HepG2 (cell line): ENCODE measurements at regions not wholly inside any gene's neighbourhood (a gene's known extent, or its start where the extent isn't known, plus 50 kb on each side); places are given as distances from the start of the nearest gene placed in this dataset.

Experiments used
- BCL6 ChIP-seq: IDR thresholded peaks from 2 replicates; pipeline ENCODE4 v1.6.1; 2016; ENCODE audit warnings: missing genetic modification reagents, missing compliant biosample characterization
- BORCS8-MEF2B ChIP-seq: sonication (generic); formaldehyde crosslinking; IDR thresholded peaks from 2 replicates; pipeline ENCODE4 v1.8.0; 2022; ENCODE audit warnings: mild to moderate bottlenecking, missing genetic modification reagents
- GFI1 ChIP-seq: sonication (generic); formaldehyde crosslinking; IDR thresholded peaks from 2 replicates; pipeline ENCODE4 v1.5.0; 2020; ENCODE audit warnings: missing genetic modification reagents, mild to moderate bottlenecking, borderline replicate concordance
- HNF1B ChIP-seq: sonication (generic); formaldehyde crosslinking; IDR thresholded peaks from 2 replicates; pipeline ENCODE4 v1.5.1; 2020; ENCODE audit warnings: mild to moderate bottlenecking, moderate library complexity, missing genetic modification reagents
- JUNB ChIP-seq: sonication (generic); formaldehyde crosslinking; IDR thresholded peaks from 2 replicates; pipeline ENCODE4 v1.8.0; 2022; ENCODE audit warnings: missing genetic modification reagents, mild to moderate bottlenecking, borderline replicate concordance
- MYC ChIP-seq: sonication (generic); formaldehyde crosslinking; IDR thresholded peaks from 2 replicates; pipeline ENCODE4 v1.9.0; 2021; ENCODE audit warnings: missing genetic modification reagents, borderline replicate concordance
- NONO ChIP-seq, 2 experiments: fragments of 450-650 bp in 1 of 2; sonication (generic) in 1 of 2; formaldehyde crosslinking in 1 of 2; IDR thresholded peaks in 1 of 2; conservative IDR thresholded peaks in 1 of 2; 2 replicates each; pipeline versions ENCODE4 v1.6.1 to v1.8.0; 2017 to 2022; ENCODE audit warnings: mild to moderate bottlenecking in 1 of 2, missing genetic modification reagents in 1 of 2, moderate library complexity in 1 of 2
- POLR2AphosphoS2 ChIP-seq: IDR thresholded peaks from 2 replicates; pipeline ENCODE4 v1.6.1; 2011; ENCODE audit warnings: low read depth, low read length, improper control_type of control experiment
- SUZ12 ChIP-seq: fragments of 150-350 bp; IDR thresholded peaks from 2 replicates; pipeline ENCODE4 v1.6.1; 2014; ENCODE audit warnings: low read depth, low read length

DNA sequence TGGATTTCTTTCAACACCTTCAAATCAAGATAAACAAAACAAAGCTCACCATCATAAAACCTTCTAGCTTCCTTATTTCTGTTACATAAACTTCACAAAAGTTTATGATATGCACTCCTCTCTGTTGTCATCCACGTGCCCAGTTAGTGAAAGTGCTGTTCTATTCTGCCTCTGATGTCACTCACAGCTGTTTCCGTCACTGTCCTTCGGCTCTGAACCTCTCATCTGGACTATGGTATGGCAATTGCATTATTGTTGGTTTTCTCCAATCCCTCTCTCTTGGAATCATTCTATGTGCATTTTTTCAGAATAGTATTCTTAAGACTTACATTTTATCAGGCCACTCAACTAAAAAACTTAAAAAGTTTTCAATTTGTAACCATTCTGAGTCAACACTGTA is 264.2 kb upstream of the DAPK1 start:
- TF ChIP-seq NONO (IDR thresholded peaks at IDR 0.05) (no peak), NONO (CRISPR knock-in tag; conservative IDR thresholded peaks at IDR 0.05) (no peak), JUNB (CRISPR knock-in tag) (no peak), SUZ12 (no peak), POLR2AphosphoS2 (no peak), GFI1 (no peak), HNF1B (CRISPR knock-in tag) (no peak), BORCS8-MEF2B (CRISPR knock-in tag) (no peak), BCL6 (CRISPR knock-in tag) (no peak), MYC (CRISPR knock-in tag) (no peak)
